Ishikawa (cell line): ENCODE measurements at regions not wholly inside any gene's neighbourhood (a gene's known extent, or its start where the extent isn't known, plus 50 kb on each side); places are given as distances from the start of the nearest gene placed in this dataset.

ENCODE experiments used
- EP300 ChIP-seq: IDR thresholded peaks from 2 replicates; pipeline ENCODE4 v1.6.1; 2012; ENCODE audit warnings: borderline replicate concordance
- MAX ChIP-seq: IDR thresholded peaks from 2 replicates; pipeline ENCODE4 v1.6.1; 2012
- REST ChIP-seq: IDR thresholded peaks from 2 replicates; pipeline ENCODE4 v1.6.1; 2012; ENCODE audit warnings: low read depth, mild to moderate bottlenecking

DNA sequence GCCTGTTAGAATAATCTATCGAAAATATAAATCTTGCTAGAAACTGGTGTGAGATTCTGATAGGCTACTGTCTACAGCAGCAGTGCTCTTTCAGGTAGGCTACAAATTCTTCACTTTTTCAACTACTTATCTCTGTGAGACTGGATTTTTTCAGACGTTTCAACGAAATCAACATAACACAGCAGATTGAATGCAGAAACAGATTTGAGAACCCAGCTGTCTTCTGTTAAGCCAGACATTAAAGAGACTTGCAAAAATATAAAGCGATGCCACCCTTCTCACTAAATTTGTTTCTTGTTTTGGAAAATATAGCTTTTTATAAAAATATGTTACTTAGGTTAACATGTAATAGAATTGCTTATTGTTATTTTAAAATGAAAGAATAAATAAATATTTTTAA, 140.6 kb upstream of the PHACTR1 start:
- TF ChIP-seq REST (no peak), MAX (no peak), EP300 (no peak)
